H1 (cell line): ENCODE measurements at regions not wholly inside any gene's neighbourhood (a gene's known extent, or its start where the extent isn't known, plus 50 kb on each side); places are given as distances from the start of the nearest gene placed in this dataset.

ENCODE experiments used
- CTCF ChIA-PET: fragments of 300-600 bp; sonication (Branson Sonifier 250); formaldehyde crosslinking; loops from one replicate; lab custom pipeline; 2021; ENCODE audit not compliant: partially characterized antibody; lab: Charles Lee
- POLR2A ChIA-PET: fragments of 300-600 bp; sonication (Branson Sonifier 250); formaldehyde crosslinking; loops from one replicate; lab custom pipeline; 2021; ENCODE audit warnings: inconsistent platforms; ENCODE audit not compliant: partially characterized antibody; lab: Charles Lee
- DNase-seq, 2 experiments: peaks; one replicate each; pipeline versions ENCODE4 v3.0.0 to v3.0.0-alpha.2; 2010 to 2022; ENCODE audit warnings: low spot score in 2 of 2, low read depth in 1 of 2, mixed read lengths in 1 of 2
- FAIRE-seq: peaks from 2 replicates; lab custom pipeline; 2011; peaks lifted over from hg19 to GRCh38; lab: Jason Lieb, UNC
- H2AFZ ChIP-seq: 2 replicates; pipeline ENCODE4 v1.8.1; 2012; ENCODE audit warnings: low read length, inconsistent platforms
- H2AK5ac ChIP-seq: 2 replicates; pipeline ENCODE4 v1.6.1; 2013; ENCODE audit warnings: low read depth, low read length
- H2BK120ac ChIP-seq: replicated peaks from 2 replicates; pipeline ENCODE3; 2013; ENCODE audit warnings: low read depth, low read length, inconsistent platforms
- H2BK12ac ChIP-seq: 2 replicates; pipeline ENCODE4 v1.6.1; 2013; ENCODE audit warnings: low read depth, low read length
- H2BK15ac ChIP-seq: 2 replicates; pipeline ENCODE4 v1.6.1; 2013; ENCODE audit warnings: low read length
- H2BK20ac ChIP-seq: 2 replicates; pipeline ENCODE4 v1.6.1; 2013; ENCODE audit warnings: low read length
- H2BK5ac ChIP-seq: 2 replicates; pipeline ENCODE4 v1.6.1; 2013; ENCODE audit warnings: low read depth, low read length
- H3K14ac ChIP-seq: 2 replicates; pipeline ENCODE4 v1.6.1; 2013; ENCODE audit warnings: inconsistent platforms; ENCODE audit not compliant: insufficient read length
- H3K18ac ChIP-seq: 2 replicates; pipeline ENCODE4 v1.6.1; 2013; ENCODE audit warnings: low read length; ENCODE audit errors: extremely low read depth
- H3K23ac ChIP-seq: 2 replicates; pipeline ENCODE4 v1.6.1; 2013; ENCODE audit warnings: inconsistent platforms; ENCODE audit not compliant: insufficient read length
- H3K23me2 ChIP-seq: 2 replicates; pipeline ENCODE4 v1.6.1; 2013; ENCODE audit warnings: low read depth, low read length
- H3K27ac ChIP-seq: 2 replicates; pipeline ENCODE4 v1.6.1; 2011; ENCODE audit warnings: low read depth, low read length, inconsistent platforms
- H3K27me3 ChIP-seq, 4 experiments: replicated peaks in 1 of 4; 1 replicate in 1 of 4; 2 replicates in 3 of 4; pipeline versions ENCODE4 v1.6.1 to v1.8.1; 2011 to 2013; ENCODE audit warnings: low read length in 3 of 4, mild to moderate bottlenecking in 3 of 4, inconsistent platforms in 2 of 4, mixed read lengths in 2 of 4, moderate library complexity in 1 of 4; ENCODE audit not compliant: control insufficient read depth in 3 of 4, insufficient read depth in 3 of 4; ENCODE audit errors: extremely low read depth in 1 of 4
- H3K36me3 ChIP-seq, 4 experiments: 2 replicates each; pipeline versions ENCODE4 v1.6.1 to v1.8.1; 2011 to 2013; ENCODE audit warnings: mild to moderate bottlenecking in 4 of 4, low read length in 3 of 4, moderate library complexity in 2 of 4, control low read depth in 1 of 4, inconsistent platforms in 1 of 4; ENCODE audit not compliant: insufficient read depth in 4 of 4, control insufficient read depth in 2 of 4
- H3K4ac ChIP-seq: replicated peaks from 2 replicates; pipeline ENCODE3; 2013; ENCODE audit warnings: low read length, low read depth, mixed read lengths, inconsistent platforms; ENCODE audit not compliant: insufficient read length
- H3K4me1 ChIP-seq, 4 experiments: replicated peaks in 1 of 4; 1 replicate in 1 of 4; 2 replicates in 3 of 4; pipeline versions ENCODE4 v1.6.1 to v1.8.1; 2011 to 2013; ENCODE audit warnings: low read length in 3 of 4, inconsistent platforms in 2 of 4, mixed read lengths in 1 of 4; ENCODE audit not compliant: insufficient read depth in 4 of 4, control insufficient read depth in 3 of 4
- H3K4me2 ChIP-seq, 2 experiments: 2 replicates each; pipeline versions ENCODE4 v1.6.1 to v1.8.1; 2011 to 2013; ENCODE audit warnings: low read depth in 2 of 2, low read length in 2 of 2, control low read depth in 1 of 2, inconsistent platforms in 1 of 2, mild to moderate bottlenecking in 1 of 2; ENCODE audit not compliant: insufficient read depth in 1 of 2
- H3K4me3 ChIP-seq, 4 experiments: fragments of 200-600, 300-600 bp in 1 of 4; sonication (generic), shearing (Covaris generic), sonication (Bioruptor Twin) in 1 of 4; 2 replicates each; pipeline versions ENCODE4 v1.5.1 to v1.8.1; 2011 to 2016; ENCODE audit warnings: low read length in 4 of 4, low read depth in 3 of 4, control low read depth in 2 of 4, inconsistent platforms in 2 of 4, mild to moderate bottlenecking in 2 of 4, mixed read lengths in 1 of 4, moderate library complexity in 1 of 4; ENCODE audit not compliant: insufficient read depth in 2 of 4; ENCODE audit errors: extremely low read depth in 1 of 4
- H3K56ac ChIP-seq: replicated peaks from 2 replicates; pipeline ENCODE3; 2013; ENCODE audit warnings: low read depth, mild to moderate bottlenecking, mixed read lengths, low read length, inconsistent platforms; ENCODE audit not compliant: insufficient read length
- H3K79me1 ChIP-seq: 2 replicates; pipeline ENCODE4 v1.6.1; 2013; ENCODE audit warnings: low read depth, low read length, control low read depth
- H3K79me2 ChIP-seq, 2 experiments: 2 replicates each; pipeline versions ENCODE4 v1.6.1 to v1.8.1; 2012 to 2013; ENCODE audit warnings: low read length in 2 of 2, mild to moderate bottlenecking in 2 of 2, inconsistent platforms in 1 of 2; ENCODE audit not compliant: insufficient read depth in 2 of 2, control insufficient read depth in 1 of 2
- H3K9ac ChIP-seq, 4 experiments: replicated peaks in 1 of 4; 1 replicate in 1 of 4; 2 replicates in 3 of 4; pipeline versions ENCODE4 v1.6.1 to v1.8.1; 2011 to 2013; ENCODE audit warnings: low read depth in 3 of 4, low read length in 3 of 4, control low read depth in 2 of 4, mild to moderate bottlenecking in 2 of 4, moderate library complexity in 2 of 4, inconsistent platforms in 1 of 4; ENCODE audit errors: extremely low read depth in 1 of 4
- H3K9me3 ChIP-seq, 2 experiments: 2 replicates each; pipeline versions ENCODE4 v1.6.1 to v1.8.1; 2012 to 2013; ENCODE audit warnings: mild to moderate bottlenecking in 2 of 2, moderate library complexity in 2 of 2, control low read depth in 1 of 2, inconsistent platforms in 1 of 2, low read depth in 1 of 2, low read length in 1 of 2, mixed read lengths in 1 of 2; ENCODE audit not compliant: insufficient read depth in 2 of 2
- H4K20me1 ChIP-seq, 2 experiments: replicated peaks in 1 of 2; 2 replicates each; pipeline versions ENCODE3 to v1.8.1; 2011 to 2013; ENCODE audit warnings: inconsistent platforms in 2 of 2, low read length in 2 of 2, mild to moderate bottlenecking in 1 of 2; ENCODE audit not compliant: insufficient read depth in 2 of 2, control insufficient read depth in 1 of 2
- H4K5ac ChIP-seq: 2 replicates; pipeline ENCODE4 v1.6.1; 2013; ENCODE audit warnings: low read length, low read depth, mixed read lengths, inconsistent platforms; ENCODE audit not compliant: insufficient read length
- H4K8ac ChIP-seq: 2 replicates; pipeline ENCODE4 v1.8.0; 2013; ENCODE audit warnings: mild to moderate bottlenecking, moderate library complexity, low read length, inconsistent platforms; ENCODE audit not compliant: insufficient read depth; ENCODE audit errors: extremely low read depth
- H4K91ac ChIP-seq: replicated peaks from 2 replicates; pipeline ENCODE3; 2013; ENCODE audit warnings: low read length, mixed read lengths, inconsistent platforms; ENCODE audit not compliant: insufficient read length
- CEBPB ChIP-seq: IDR thresholded peaks from 2 replicates; pipeline ENCODE4 v1.6.1; 2012; ENCODE audit warnings: low read depth, low read length
- CHD2 ChIP-seq: IDR thresholded peaks from 2 replicates; pipeline ENCODE4 v1.6.1; 2012; ENCODE audit warnings: low read length, improper control_type of control experiment
- EZH2 ChIP-seq: fragments of 200-600 bp; sonication (generic); IDR thresholded peaks from 2 replicates; pipeline ENCODE4 v1.7.1; 2012; ENCODE audit warnings: low read depth, mild to moderate bottlenecking, moderate library complexity, low read length, inconsistent platforms; ENCODE audit not compliant: severe bottlenecking
- FOSL1 ChIP-seq: IDR thresholded peaks from 2 replicates; pipeline ENCODE4 v1.6.1; 2011; ENCODE audit warnings: mild to moderate bottlenecking, low read depth, low read length, moderate library complexity; ENCODE audit not compliant: insufficient read depth
- KDM1A ChIP-seq: fragments of 200-600, 300-600 bp; sonication (generic); IDR thresholded peaks from 2 replicates; pipeline ENCODE4 v1.7.1; 2016; ENCODE audit warnings: mild to moderate bottlenecking, low read length, borderline replicate concordance
- KDM5A ChIP-seq: fragments of 200-600 bp; IDR thresholded peaks from 2 replicates; pipeline ENCODE4 v1.7.1; 2012; ENCODE audit warnings: mild to moderate bottlenecking, low read length, inconsistent platforms, mixed read lengths
- MAFK ChIP-seq: IDR thresholded peaks from 2 replicates; pipeline ENCODE4 v1.6.1; 2012; ENCODE audit warnings: low read depth, mild to moderate bottlenecking, improper control_type of control experiment, low read length
- POU5F1 ChIP-seq: IDR thresholded peaks from 2 replicates; pipeline ENCODE4 v1.6.1; 2011; ENCODE audit warnings: low read depth, mild to moderate bottlenecking, low read length, moderate library complexity
- SIN3A ChIP-seq, 2 experiments: IDR thresholded peaks in 1 of 2; conservative IDR thresholded peaks in 1 of 2; 2 replicates each; pipeline ENCODE4 v1.6.1; 2011 to 2012; ENCODE audit warnings: low read length in 2 of 2, improper control_type of control experiment in 1 of 2, low read depth in 1 of 2, mild to moderate bottlenecking in 1 of 2
- SIRT6 ChIP-seq: IDR thresholded peaks from one replicate; pipeline ENCODE4 v1.7.1; 2012; ENCODE audit warnings: low read length, inconsistent platforms
- SP1 ChIP-seq: IDR thresholded peaks from 2 replicates; pipeline ENCODE4 v1.6.1; 2011; ENCODE audit warnings: low read depth, low read length
- SP4 ChIP-seq: IDR thresholded peaks from 2 replicates; pipeline ENCODE4 v1.6.1; 2012; ENCODE audit warnings: low read length, inconsistent platforms
- TBP ChIP-seq: IDR thresholded peaks from 2 replicates; pipeline ENCODE4 v1.6.1; 2011; ENCODE audit warnings: low read depth, low read length, improper control_type of control experiment
- WGBS, 2 experiments: shearing (Covaris generic) in 1 of 2; methylation state at CpG; one replicate each; pipeline versions ENCODE4 v1.1.6 to v1.1.7; 2013 to 2015; ENCODE audit warnings: low lambda C conversion rate in 2 of 2, mixed read lengths in 2 of 2, inconsistent platforms in 1 of 2, low coverage in 1 of 2, missing lambda C conversion rate in 1 of 2; ENCODE audit not compliant: insufficient replicate concordance in 2 of 2, insufficient coverage in 1 of 2, insufficient read length in 1 of 2; ENCODE audit errors: extremely low coverage in 1 of 2, missing lambda C conversion rate in 1 of 2; 5-methylcytosine and 5-hydroxymethylcytosine counted together

DNA sequence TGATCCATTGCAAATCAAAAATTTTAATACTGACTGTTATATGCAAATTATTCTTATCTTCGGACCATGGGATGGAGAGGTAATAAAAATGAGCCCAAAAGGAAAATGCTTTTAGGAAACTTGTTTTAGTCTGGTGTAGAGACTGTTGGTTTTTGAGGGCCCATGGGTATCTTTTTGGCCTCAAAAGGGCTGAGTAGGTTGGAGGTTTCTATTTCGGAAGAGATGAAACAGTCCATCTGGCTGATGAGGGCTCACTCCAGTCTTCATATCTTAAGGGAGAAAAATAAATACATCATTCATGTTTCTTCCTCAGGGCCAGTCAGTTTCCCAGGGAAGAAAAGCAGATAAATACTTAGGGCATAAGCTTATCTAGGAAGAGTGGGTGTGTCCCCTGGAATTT is 290.7 kb downstream of the RMST start:
- no peak overlapping the region for H3K18ac ChIP-seq
- H4K91ac ChIP-seq: no peak overlapping the region
- POLR2A ChIA-PET: no interaction called here
- H3K9me3 ChIP-seq: no peaks in the 10 kb centered on the region
- no peaks in the 10 kb centered on the region for H4K20me1 ChIP-seq
- no peak overlapping the region for H3K9ac ChIP-seq
- no peak overlapping the region for H3K23ac ChIP-seq
- H3K4me3 ChIP-seq: no peak overlapping the region
- H3K79me2 ChIP-seq: no peaks in the 10 kb centered on the region
- H4K5ac ChIP-seq: no peak overlapping the region
- no peak overlapping the region for H2BK15ac ChIP-seq
- H3K79me1 ChIP-seq: no peaks in the 10 kb centered on the region
- H4K8ac ChIP-seq: no peak overlapping the region
- H3K27ac ChIP-seq: no peak overlapping the region
- peaks cover 0 to 4% (median 0%) of the 10 kb centered on the region in 4 experiments; a peak in 2 of 7 replicates for H3K4me1 ChIP-seq
- CTCF ChIA-PET: no interaction called here
- no peak overlapping the region for H2BK5ac ChIP-seq
- H2BK12ac ChIP-seq: no peak overlapping the region
- H2BK120ac ChIP-seq: no peak overlapping the region
- H3K4ac ChIP-seq: no peak overlapping the region
- DNase-seq: no peak
- no peak overlapping the region for H3K14ac ChIP-seq
- H3K36me3 ChIP-seq: no peaks in the 10 kb centered on the region
- no peaks in the 10 kb centered on the region for H3K27me3 ChIP-seq
- no peak for FAIRE-seq
- H2AK5ac ChIP-seq: no peak overlapping the region
- no peak overlapping the region for H3K4me2 ChIP-seq
- WGBS, 2 experiments: 91% methylated on average over 2 of the region's 2 CpGs; no CpG with 5 or more reads in 1 of the 2 experiments
- no peak overlapping the region for H3K56ac ChIP-seq
- no peaks in the 10 kb centered on the region for H3K23me2 ChIP-seq
- no peak overlapping the region for H2AFZ ChIP-seq
- H2BK20ac ChIP-seq: no peak overlapping the region
- TF ChIP-seq KDM5A (no peak), SIRT6 (no peak), POU5F1 (no peak), MAFK (no peak), FOSL1 (no peak), KDM1A (no peak), SP1 (no peak), TBP (no peak), SP4 (no peak), CEBPB (no peak), EZH2 (no peak), SIN3A (conservative IDR thresholded peaks at IDR 0.05 in 1 of 2, IDR thresholded peaks at IDR 0.05 in 1 of 2; ENCODE audit: low read depth in 1 of 2, low read length in 2 of 2) (no peak), CHD2 (no peak)
